ENCODE measurements at regions not wholly inside any gene's neighbourhood (a gene's known extent, or its start where the extent isn't known, plus 50 kb on each side); places are given as distances from the start of the nearest gene placed in this dataset.

GRCh38 chr4:45580334-45580733 lies 543.5 kb downstream of the GABRG1 start:
- no peak overlapping the region for H3K4me3 ChIP-seq (ENCODE audit: low read depth in 1 of 3, low read length in 3 of 3)
- no peaks in the 10 kb centered on the region for H3K36me3 ChIP-seq (ENCODE audit: control insufficient read depth in 4 of 4, insufficient read depth in 3 of 4, low read depth in 1 of 4, low read length in 3 of 4)
- TF ChIP-seq HNF4A (conservative IDR thresholded peaks at IDR 0.05): no peak
- H3K27ac ChIP-seq (ENCODE audit: low read depth in 1 of 2, low read length in 2 of 2): no peak overlapping the region
- no peak overlapping the region for H3K9ac ChIP-seq (ENCODE audit: low read depth in 1 of 2, low read length in 2 of 2)
- 28% methylated on average over 3 of the region's 3 CpGs for WGBS
- no peak for DNase-seq (ENCODE audit: low spot score)
- no peaks in the 10 kb centered on the region for H3K27me3 ChIP-seq (ENCODE audit: control insufficient read depth in 4 of 4, insufficient read depth in 4 of 4, low read length in 3 of 4)
- no peaks in the 10 kb centered on the region for H3K4me1 ChIP-seq (ENCODE audit: control insufficient read depth in 4 of 4, insufficient read depth in 4 of 4, low read length in 3 of 4)
- H3K9me3 ChIP-seq (ENCODE audit: control insufficient read depth in 4 of 4, low read length in 3 of 4): peaks cover 0 to 3% (median 0%) of the 10 kb centered on the region in 4 donors

GRCh38 chr4:45578874-45579273 lies 545.0 kb downstream of the GABRG1 start:
- Histone ChIP-seq H3K9ac (ENCODE audit: low read depth in 1 of 2, low read length in 2 of 2) (no peak overlapping the region), H3K36me3 (ENCODE audit: control insufficient read depth in 4 of 4, insufficient read depth in 3 of 4, low read depth in 1 of 4, low read length in 3 of 4) (no peaks in the 10 kb centered on the region), H3K4me1 (ENCODE audit: control insufficient read depth in 4 of 4, insufficient read depth in 4 of 4, low read length in 3 of 4) (no peaks in the 10 kb centered on the region), H3K27ac (ENCODE audit: low read depth in 1 of 2, low read length in 2 of 2) (no peak overlapping the region), H3K9me3 (ENCODE audit: control insufficient read depth in 4 of 4, low read length in 3 of 4) (no peaks in the 10 kb centered on the region), H3K4me3 (ENCODE audit: low read depth in 1 of 3, low read length in 3 of 3) (no peak overlapping the region), H3K27me3 (ENCODE audit: control insufficient read depth in 4 of 4, insufficient read depth in 4 of 4, low read length in 3 of 4) (no peaks in the 10 kb centered on the region)
- no peak for TF ChIP-seq EGR1 (IDR thresholded peaks at IDR 0.05; ENCODE audit: low read depth in 2 of 2)
- no peak for TF ChIP-seq ATF3 (IDR thresholded peaks at IDR 0.05)
- no peak for TF ChIP-seq HNF4G (IDR thresholded peaks at IDR 0.05)
- no peak for TF ChIP-seq MAX (IDR thresholded peaks at IDR 0.05)
- WGBS: 73% methylated on average over 1 of the region's 1 CpG
- no peak for DNase-seq (ENCODE audit: low spot score)

GRCh38 chr4:45576275-45576674 lies 547.6 kb downstream of the GABRG1 start:
- 49% methylated on average over 2 of the region's 2 CpGs for WGBS
- H3K4me3 ChIP-seq (ENCODE audit: low read depth in 1 of 3, low read length in 3 of 3): no peak overlapping the region
- H3K4me1 ChIP-seq (ENCODE audit: control insufficient read depth in 4 of 4, insufficient read depth in 4 of 4, low read length in 3 of 4): no peaks in the 10 kb centered on the region
- TF ChIP-seq ZBTB33 (IDR thresholded peaks at IDR 0.05) (no peak), REST (IDR thresholded peaks at IDR 0.05) (no peak), MAX (IDR thresholded peaks at IDR 0.05) (no peak), CTCF (IDR thresholded peaks at IDR 0.05; ENCODE audit: low read depth, low read length, missing input control) (no peak), YY1 (IDR thresholded peaks at IDR 0.05) (no peak), HNF4A (conservative IDR thresholded peaks at IDR 0.05) (no peak), TAF1 (conservative IDR thresholded peaks at IDR 0.05) (no peak), RXRA (IDR thresholded peaks at IDR 0.05) (no peak), FOXA1 (IDR thresholded peaks at IDR 0.05) (no peak), HNF4G (IDR thresholded peaks at IDR 0.05) (no peak), RAD21 (IDR thresholded peaks at IDR 0.05) (no peak), GABPA (IDR thresholded peaks at IDR 0.05 in 1 of 2, conservative IDR thresholded peaks at IDR 0.05 in 1 of 2) (no peak)
- no peaks in the 10 kb centered on the region for H3K27me3 ChIP-seq (ENCODE audit: control insufficient read depth in 4 of 4, insufficient read depth in 4 of 4, low read length in 3 of 4)
- no peaks in the 10 kb centered on the region for H3K9me3 ChIP-seq (ENCODE audit: control insufficient read depth in 4 of 4, low read length in 3 of 4)
- H3K36me3 ChIP-seq (ENCODE audit: control insufficient read depth in 4 of 4, insufficient read depth in 3 of 4, low read depth in 1 of 4, low read length in 3 of 4): no peaks in the 10 kb centered on the region
- no peak for DNase-seq (ENCODE audit: low spot score)
- no peak overlapping the region for H3K27ac ChIP-seq (ENCODE audit: low read depth in 1 of 2, low read length in 2 of 2)
- no peak overlapping the region for H3K9ac ChIP-seq (ENCODE audit: low read depth in 1 of 2, low read length in 2 of 2)

Measured in liver (tissue), 8 donors.